A549 (cell line): ENCODE measurements at regions not wholly inside any gene's neighbourhood (a gene's known extent, or its start where the extent isn't known, plus 50 kb on each side); places are given as distances from the start of the nearest gene placed in this dataset.
"Not testable (repeated sequence)": the region's sequence is repeated elsewhere in the genome, so short reads cannot be mapped to it uniquely, and the experiment has no call there.

Experiments
- ATAC-seq, 2 experiments: fragments of 200-7000 bp in 1 of 2; fragments of >200 bp in 1 of 2; cut with Nextera tagmentation in 1 of 2; cut with Tn5 transposase in 1 of 2; 3 replicates each; pipeline versions ENCODE4 v1.8.0 to v1.9.1; 2018 to 2020; ENCODE audit warnings: mild to moderate bottlenecking in 1 of 2, moderate library complexity in 1 of 2
- CTCF ChIA-PET: fragments of 300-600 bp; sonication (Branson Sonifier 250); formaldehyde crosslinking; extraction: SDS; loops from one replicate; lab custom pipeline; 2021; ENCODE audit warnings: antibody characterized with exemption, inconsistent platforms; lab: Yijun Ruan, JAX
- POLR2A ChIA-PET: fragments of 350-600 bp; formaldehyde crosslinking; extraction: SDS; loops from one replicate; lab custom pipeline; 2021; ENCODE audit warnings: antibody characterized with exemption, inconsistent platforms; lab: Yijun Ruan, JAX
- DNase-seq, 2 experiments: peaks; one replicate each; pipeline versions ENCODE4 v3.0.0 to v3.0.0-alpha.2; 2011 to 2016; ENCODE audit warnings: low read depth in 1 of 2, low spot score in 1 of 2
- FAIRE-seq: peaks from 2 replicates; lab custom pipeline; 2011; peaks lifted over from hg19 to GRCh38; lab: Jason Lieb, UNC
- H3K27ac ChIP-seq, 2 experiments: fragments of >200 bp; sonication (Bioruptor Twin); formaldehyde crosslinking; 3 replicates each; pipeline ENCODE4 v1.5.1; 2016 to 2017
- H3K4me1 ChIP-seq: fragments of >200 bp; sonication (Bioruptor Twin); formaldehyde crosslinking; 3 replicates; pipeline ENCODE4 v1.6.1; 2016
- H3K4me2 ChIP-seq: fragments of >200 bp; sonication (Bioruptor Twin); formaldehyde crosslinking; 3 replicates; pipeline ENCODE4 v1.6.1; 2016
- H3K4me3 ChIP-seq: fragments of >200 bp; sonication (Bioruptor Twin); formaldehyde crosslinking; 3 replicates; pipeline ENCODE4 v1.5.1; 2016
- H3K9me3 ChIP-seq: fragments of >200 bp; sonication (Bioruptor Twin); formaldehyde crosslinking; 3 replicates; pipeline ENCODE4 v1.6.1; 2016
- BCL3 ChIP-seq: fragments of >200 bp; sonication (Bioruptor Twin); formaldehyde crosslinking; IDR thresholded peaks from 3 replicates; pipeline ENCODE4 v1.6.1; 2016
- CBX8 ChIP-seq: fragments of 200-600 bp; sonication (generic); IDR thresholded peaks from 2 replicates; pipeline ENCODE4 v1.6.1; 2016
- CEBPB ChIP-seq, 2 experiments: fragments of >200 bp in 1 of 2; sonication (Bioruptor Twin) in 1 of 2; formaldehyde crosslinking in 1 of 2; IDR thresholded peaks; 2 replicates each; pipeline ENCODE4 v1.6.1; 2012 to 2016
- CHD2 ChIP-seq: fragments of 150-350 bp; IDR thresholded peaks from 2 replicates; pipeline ENCODE4 v1.6.1; 2014; ENCODE audit warnings: low read length; ENCODE audit not compliant: partially characterized antibody
- FOXS1 ChIP-seq: fragments of 250-450 bp; sonication (Bioruptor Pico); IDR thresholded peaks from 2 replicates; pipeline ENCODE4 v1.5.0; 2020; ENCODE audit warnings: mild to moderate bottlenecking, moderate library complexity
- GATA3 ChIP-seq: IDR thresholded peaks from 2 replicates; pipeline ENCODE4 v1.6.1; 2012; ENCODE audit warnings: borderline replicate concordance
- HEYL ChIP-seq: fragments of 250-450 bp; sonication (Bioruptor Pico); IDR thresholded peaks from 2 replicates; pipeline ENCODE4 v1.8.0; 2021; ENCODE audit warnings: mild to moderate bottlenecking, moderate library complexity
- MAFK ChIP-seq: fragments of 450-650 bp; IDR thresholded peaks from 2 replicates; pipeline ENCODE4 v1.6.1; 2014; ENCODE audit not compliant: partially characterized antibody
- MAX ChIP-seq: IDR thresholded peaks from 2 replicates; pipeline ENCODE4 v1.6.1; 2012
- MAZ ChIP-seq: fragments of 150-350 bp; IDR thresholded peaks from 2 replicates; pipeline ENCODE4 v1.6.1; 2014; ENCODE audit warnings: antibody characterized with exemption, low read depth, low read length, borderline replicate concordance
- MYC ChIP-seq: IDR thresholded peaks from 2 replicates; pipeline ENCODE4 v1.6.1; 2012; ENCODE audit warnings: mild to moderate bottlenecking, inconsistent platforms, low read length, improper control_type of control experiment, borderline replicate concordance
- NPAS2 ChIP-seq: fragments of 250-450 bp; sonication (Bioruptor Pico); IDR thresholded peaks from 2 replicates; pipeline ENCODE4 v1.8.0; 2022; ENCODE audit warnings: mild to moderate bottlenecking, moderate library complexity, borderline replicate concordance
- PBX3 ChIP-seq: IDR thresholded peaks from 2 replicates; pipeline ENCODE4 v1.6.1; 2012
- POLR2AphosphoS2 ChIP-seq: conservative IDR thresholded peaks from 2 replicates; pipeline ENCODE4 v1.6.1; 2012; ENCODE audit warnings: low read length, improper control_type of control experiment, inconsistent platforms
- SMC3 ChIP-seq: fragments of >200 bp; sonication (Bioruptor Twin); formaldehyde crosslinking; IDR thresholded peaks from 3 replicates; pipeline ENCODE4 v1.6.1; 2018; ENCODE audit warnings: inconsistent platforms
- SREBF2 ChIP-seq: fragments of 450-650 bp; IDR thresholded peaks from 2 replicates; pipeline ENCODE4 v1.6.1; 2014; ENCODE audit warnings: mild to moderate bottlenecking, moderate library complexity
- ZNF302 ChIP-seq: fragments of 250-450 bp; sonication (Bioruptor Pico); IDR thresholded peaks from 2 replicates; pipeline ENCODE4 v1.9.0; 2021; ENCODE audit warnings: inconsistent platforms, mild to moderate bottlenecking, moderate library complexity
- whole genome bisulfite sequencing: methylation state at CpG from one replicate; pipeline ENCODE4 v1.1.6; 2017; ENCODE audit errors: missing lambda C conversion rate; 5-methylcytosine and 5-hydroxymethylcytosine counted together

GRCh38 chr7:104956753-104957450 is 57.1 kb upstream of the KMT2E start:
- Histone ChIP-seq H3K27ac (no peak overlapping the region), H3K4me1 (no peaks in the 10 kb centered on the region), H3K4me2 (no peak overlapping the region), H3K4me3 (no peak overlapping the region), H3K9me3 (no peaks in the 10 kb centered on the region)
- 60% methylated on average over 4 of the region's 4 CpGs for WGBS
- FAIRE-seq (no peak), ATAC-seq (no peak), DNase-seq (no peak)
- TF ChIP-seq GATA3 (no peak), MAFK (peak; percentile 50)
- CTCF ChIA-PET: interaction anchor here (1.2 kb wide), 2 partner anchors 24 to 38 kb away, joined by 3 read pairs; no protein-coding TSS in a partner anchor
- POLR2A ChIA-PET: no interaction called here

- DNase-seq: no peak
- Histone ChIP-seq H3K9me3 (no peaks in the 10 kb centered on the region), H3K4me3 (no peak overlapping the region), H3K4me2 (no peak overlapping the region), H3K27ac (no peak overlapping the region), H3K4me1 (peaks cover 10% of the 10 kb centered on the region)
- no peak for FAIRE-seq
- no peak for TF ChIP-seq MAX
- no peak for TF ChIP-seq HEYL (CRISPR knock-in tag)
- TF ChIP-seq CEBPB (IDR thresholded peaks at IDR 0.05): no peak
- TF ChIP-seq SMC3: no peak
- no peak for TF ChIP-seq CBX8
- TF ChIP-seq SREBF2: no peak
- TF ChIP-seq PBX3: no peak
- no peak for TF ChIP-seq CHD2
- TF ChIP-seq MAZ: no peak
- TF ChIP-seq MYC: no peak
- no peak for TF ChIP-seq FOXS1
- no peak for TF ChIP-seq NPAS2 (CRISPR knock-in tag)
- no peak for TF ChIP-seq BCL3
- no peak for TF ChIP-seq ZNF302 (CRISPR knock-in tag)
- TF ChIP-seq POLR2AphosphoS2: no peak
- ChIA-PET POLR2A (interaction anchor here (1.7 kb wide), 1 partner anchor 25 kb away, joined by 5 read pairs; no protein-coding TSS in a partner anchor), CTCF (interaction anchor here (0.8 kb wide), 1 partner anchor 513 kb away, joined by 5 read pairs; no protein-coding TSS in a partner anchor)
- ATAC-seq: no peak
- WGBS: 85% methylated on average over 3 of the region's 3 CpGs
These were observed 55.6 kb upstream of the KMT2E start for GRCh38 chr7:104958371-104958865.

- FAIRE-seq, ATAC-seq, H3K4me3 ChIP-seq, DNase-seq, H3K9me3 ChIP-seq, H3K4me2 ChIP-seq, CTCF ChIA-PET, H3K27ac ChIP-seq: not testable (repeated sequence)
- POLR2A ChIA-PET: interaction anchor here (0.6 kb wide), 1 partner anchor 9 kb away, joined by 3 read pairs; no protein-coding TSS in a partner anchor
- H3K4me1 ChIP-seq: peaks cover 21% of the 10 kb centered on the region
- 63% methylated on average over 2 of the region's 2 CpGs for WGBS
These were observed 54.5 kb upstream of the KMT2E start for GRCh38 chr7:104959483-104959882.
